OCI-LY7 (cell line): ENCODE measurements at regions not wholly inside any gene's neighbourhood (a gene's known extent, or its start where the extent isn't known, plus 50 kb on each side); places are given as distances from the start of the nearest gene placed in this dataset.

Source experiments
- BruUV-seq: library from RNA; stranded (reverse); fragments of 400-500 nt; replicated peaks from 2 replicates; lab custom pipeline; 2021; lab: Mats Ljungman, UMichigan
- CTCF ChIA-PET: fragments of 300-600 bp; sonication (Branson Sonifier 250); formaldehyde crosslinking; loops from one replicate; lab custom pipeline; 2022; ENCODE audit warnings: antibody characterized with exemption; ENCODE audit not compliant: unreplicated experiment; lab: Charles Lee
- POLR2A ChIA-PET: fragments of 300-600 bp; sonication (Branson Sonifier 250); formaldehyde crosslinking; loops from one replicate; lab custom pipeline; 2022; ENCODE audit warnings: antibody characterized with exemption; lab: Charles Lee
- DNase-seq: peaks from one replicate; pipeline ENCODE4 v3.0.0-alpha.2; 2015; ENCODE audit warnings: low spot score
- H2AFZ ChIP-seq: fragments of 200-600 bp; sonication (generic), shearing (Covaris generic); 2 replicates; pipeline ENCODE4 v1.6.1; 2014; ENCODE audit warnings: mild to moderate bottlenecking, antibody characterized with exemption, low read length, moderate library complexity
- H3K27ac ChIP-seq: fragments of 200-600 bp; sonication (generic); 2 replicates; pipeline ENCODE4 v1.5.1; 2014; ENCODE audit warnings: mixed run types, low read depth, mild to moderate bottlenecking, moderate library complexity, low read length, inconsistent platforms; ENCODE audit not compliant: poor library complexity, severe bottlenecking
- H3K36me3 ChIP-seq: fragments of 200-600 bp; sonication (generic); 2 replicates; pipeline ENCODE4 v1.6.1; 2014; ENCODE audit warnings: mild to moderate bottlenecking, antibody characterized with exemption, low read length, moderate library complexity, mixed read lengths; ENCODE audit not compliant: insufficient read depth
- H3K4me1 ChIP-seq: fragments of 200-600 bp; sonication (generic); 2 replicates; pipeline ENCODE4 v1.5.1; 2014; ENCODE audit warnings: mild to moderate bottlenecking, low read length; ENCODE audit not compliant: insufficient read depth, poor library complexity, severe bottlenecking
- H3K4me2 ChIP-seq: fragments of 200-600 bp; sonication (generic); 2 replicates; pipeline ENCODE4 v1.6.1; 2014; ENCODE audit warnings: mild to moderate bottlenecking, low read length
- H3K4me3 ChIP-seq: fragments of 200-600 bp; sonication (generic); 2 replicates; pipeline ENCODE4 v1.5.1; 2014; ENCODE audit warnings: mild to moderate bottlenecking, low read depth, low read length; ENCODE audit not compliant: poor library complexity, severe bottlenecking
- H3K79me2 ChIP-seq: fragments of 200-600 bp; sonication (generic); 2 replicates; pipeline ENCODE4 v1.6.1; 2016; ENCODE audit warnings: low read depth, mild to moderate bottlenecking, low read length, moderate library complexity, mixed read lengths; ENCODE audit not compliant: insufficient read depth
- H3K9me2 ChIP-seq: fragments of 200-600 bp; sonication (generic); 2 replicates; pipeline ENCODE4 v1.6.1; 2016; ENCODE audit warnings: mild to moderate bottlenecking, low read length, mixed read lengths; ENCODE audit not compliant: insufficient read depth
- H3K9me3 ChIP-seq: fragments of 200-600 bp; sonication (generic); 2 replicates; pipeline ENCODE4 v1.6.1; 2014; ENCODE audit warnings: mild to moderate bottlenecking, mixed run types, low read length, mixed read lengths
- H4K20me1 ChIP-seq: fragments of 200-600 bp; sonication (generic); 2 replicates; pipeline ENCODE4 v1.6.1; 2014; ENCODE audit warnings: mild to moderate bottlenecking, antibody characterized with exemption, low read length, moderate library complexity, mixed read lengths; ENCODE audit not compliant: insufficient read depth
- CTCF ChIP-seq: fragments of 200-600 bp; sonication (generic); conservative IDR thresholded peaks from 2 replicates; pipeline ENCODE4 v1.5.1; 2014; ENCODE audit warnings: mild to moderate bottlenecking, antibody characterized with exemption, low read length, moderate library complexity, mixed read lengths
- EZH2phosphoT487 ChIP-seq: fragments of 200-600 bp; sonication (generic); IDR thresholded peaks from 2 replicates; pipeline ENCODE4 v1.6.1; 2018; ENCODE audit warnings: low read depth, borderline replicate concordance, mild to moderate bottlenecking, mixed run types, antibody characterized with exemption, low read length, moderate library complexity, mixed read lengths
- intact Hi-C: fragments of 100-400 bp; cut with micrococcal nuclease; formaldehyde crosslinking; loops from one replicate; pipeline ENCODE4 v1.10.0; 2022; ENCODE audit not compliant: unreplicated experiment

- POLR2A ChIA-PET: no interaction called here
- no peaks in the 10 kb centered on the region for H4K20me1 ChIP-seq
- no peak overlapping the region for H3K27ac ChIP-seq
- no peaks in the 10 kb centered on the region for H3K4me1 ChIP-seq
- H2AFZ ChIP-seq: no peak overlapping the region
- H3K9me2 ChIP-seq: no peaks in the 10 kb centered on the region
- H3K9me3 ChIP-seq: no peaks in the 10 kb centered on the region
- no peaks in the 10 kb centered on the region for H3K36me3 ChIP-seq
- TF ChIP-seq CTCF (no peak), EZH2phosphoT487 (no peak)
- no peak for DNase-seq
- CTCF ChIA-PET: no interaction called here
- H3K79me2 ChIP-seq: no peaks in the 10 kb centered on the region
- intact Hi-C loops: no loop called here
- no TSS peak for BruUV-seq
- H3K4me2 ChIP-seq: no peak overlapping the region
- H3K4me3 ChIP-seq: no peak overlapping the region
These were observed 74.8 kb upstream of the PLCB4 start for GRCh38 chr20:8994045-8994444.

- Histone ChIP-seq H3K79me2 (no peaks in the 10 kb centered on the region), H3K4me1 (no peaks in the 10 kb centered on the region), H3K9me3 (no peaks in the 10 kb centered on the region), H3K36me3 (no peaks in the 10 kb centered on the region), H3K27ac (no peak overlapping the region), H2AFZ (no peak overlapping the region), H4K20me1 (no peaks in the 10 kb centered on the region), H3K9me2 (no peaks in the 10 kb centered on the region), H3K4me3 (no peak overlapping the region), H3K4me2 (no peak overlapping the region)
- TF ChIP-seq EZH2phosphoT487: no peak
- no peak for TF ChIP-seq CTCF
- POLR2A ChIA-PET: interaction anchor here (0.6 to 0.8 kb wide), 2 partner anchors 14 to 16 kb away, joined by 3 read pairs; no protein-coding TSS in a partner anchor
- no TSS peak for BruUV-seq
- CTCF ChIA-PET: no interaction called here
- DNase-seq: no peak
- intact Hi-C loops: no loop called here
These were observed 73.1 kb upstream of the PLCB4 start for GRCh38 chr20:8995761-8996160.

GRCh38 chr20:8996817-8997512 lies 71.9 kb upstream of the PLCB4 start:
- DNase-seq: no peak
- ChIA-PET POLR2A (no interaction called here), CTCF (no interaction called here)
- H4K20me1 ChIP-seq: no peaks in the 10 kb centered on the region
- no peak overlapping the region for H3K27ac ChIP-seq
- no peaks in the 10 kb centered on the region for H3K36me3 ChIP-seq
- intact Hi-C loops: no loop called here
- H3K9me3 ChIP-seq: 0 out of 2 replicates have a peak, but pooled peaks cover 1% of the 10 kb centered on the region
- TF ChIP-seq EZH2phosphoT487 (no peak), CTCF (no peak)
- H2AFZ ChIP-seq: no peak overlapping the region
- BruUV-seq: no TSS peak
- H3K4me3 ChIP-seq: no peak overlapping the region
- no peak overlapping the region for H3K4me2 ChIP-seq
- no peaks in the 10 kb centered on the region for H3K79me2 ChIP-seq
- no peaks in the 10 kb centered on the region for H3K9me2 ChIP-seq
- no peaks in the 10 kb centered on the region for H3K4me1 ChIP-seq
